ENCODE measurements at regions not wholly inside any gene's neighbourhood (a gene's known extent, or its start where the extent isn't known, plus 50 kb on each side); places are given as distances from the start of the nearest gene placed in this dataset.

GRCh38 chr18:45303026-45303425, 312.2 kb upstream of the SLC14A2 start:
- Histone ChIP-seq H3K4me1 (ENCODE audit: control insufficient read depth in 2 of 2, insufficient read depth in 2 of 2, low read length in 2 of 2) (no peaks in the 10 kb centered on the region), H3K27me3 (replicated peaks in 1 of 4; ENCODE audit: control extremely low read depth in 1 of 4, control insufficient read depth in 3 of 4, insufficient read depth in 4 of 4, low read length in 3 of 4) (no peaks in the 10 kb centered on the region), H2AFZ (ENCODE audit: insufficient read depth, low read depth, low read length, poor library complexity, severe bottlenecking) (no peak overlapping the region), H3K27ac (ENCODE audit: low read length in 2 of 2) (no peak overlapping the region), H3K4me2 (replicated peaks; ENCODE audit: low read depth, low read length, poor library complexity, severe bottlenecking) (no peak overlapping the region), H3K4me3 (ENCODE audit: control extremely low read depth in 1 of 5, extremely low read depth in 1 of 5, insufficient read depth in 1 of 5, low read depth in 2 of 5, low read length in 4 of 5) (no peak overlapping the region), H3K36me3 (replicated peaks in 1 of 2; ENCODE audit: control extremely low read depth in 1 of 2, control insufficient read depth in 1 of 2, extremely low read depth in 1 of 2, insufficient read depth in 2 of 2, low read length in 1 of 2) (no peaks in the 10 kb centered on the region), H3K9ac (ENCODE audit: low read length) (no peak overlapping the region), H4K20me1 (ENCODE audit: control insufficient read depth, insufficient read depth, low read length, poor library complexity, severe bottlenecking) (no peaks in the 10 kb centered on the region), H3K9me3 (ENCODE audit: control extremely low read depth in 1 of 3, control insufficient read depth in 2 of 3, insufficient read depth in 1 of 3, low read length in 2 of 3) (no peaks in the 10 kb centered on the region), H3K79me2 (ENCODE audit: control insufficient read depth, insufficient read depth, low read length) (no peaks in the 10 kb centered on the region)
- H3K27ac Mint-ChIP-seq, result no peak overlapping the region
- no peaks in the 10 kb centered on the region for H3K4me1 Mint-ChIP-seq
- TF ChIP-seq EZH2 (IDR thresholded peaks at IDR 0.05; ENCODE audit: borderline replicate concordance, insufficient read depth, low read depth, low read length, poor library complexity, severe bottlenecking) (no peak), CTCF (IDR thresholded peaks at IDR 0.05) (no peak)
- ChIA-PET CTCF (no interaction called here), POLR2A (no interaction called here)
- intact Hi-C loops (cut with micrococcal nuclease), result no loop called here
- ATAC-seq (ENCODE audit: low read depth) (no peak), DNase-seq (no peak)
- H3K9me3 Mint-ChIP-seq (ENCODE audit: insufficient read depth), result no peaks in the 10 kb centered on the region
- H3K27me3 Mint-ChIP-seq, result peaks cover 10% of the 10 kb centered on the region
- 50% methylated on average over 5 of the region's 7 CpGs for WGBS (ENCODE audit: insufficient coverage)
- H3K4me3 Mint-ChIP-seq, result no peak overlapping the region

GRCh38 chr18:45304558-45304957, 310.7 kb upstream of the SLC14A2 start:
- intact Hi-C loops (cut with micrococcal nuclease), result no loop called here
- Mint-ChIP-seq H3K9me3 (ENCODE audit: insufficient read depth) (no peaks in the 10 kb centered on the region), H3K4me1 (no peaks in the 10 kb centered on the region), H3K4me3 (no peak overlapping the region), H3K27me3 (peaks cover 12% of the 10 kb centered on the region), H3K27ac (no peak overlapping the region)
- Histone ChIP-seq H3K9ac (ENCODE audit: low read length) (no peak overlapping the region), H4K20me1 (ENCODE audit: control insufficient read depth, insufficient read depth, low read length, poor library complexity, severe bottlenecking) (no peaks in the 10 kb centered on the region), H3K9me3 (ENCODE audit: control extremely low read depth in 1 of 3, control insufficient read depth in 2 of 3, insufficient read depth in 1 of 3, low read length in 2 of 3) (no peaks in the 10 kb centered on the region), H3K27ac (ENCODE audit: low read length in 2 of 2) (no peak overlapping the region), H3K4me3 (ENCODE audit: control extremely low read depth in 1 of 5, extremely low read depth in 1 of 5, insufficient read depth in 1 of 5, low read depth in 2 of 5, low read length in 4 of 5) (no peak overlapping the region), H3K27me3 (replicated peaks in 1 of 4; ENCODE audit: control extremely low read depth in 1 of 4, control insufficient read depth in 3 of 4, insufficient read depth in 4 of 4, low read length in 3 of 4) (no peaks in the 10 kb centered on the region), H3K79me2 (ENCODE audit: control insufficient read depth, insufficient read depth, low read length) (no peaks in the 10 kb centered on the region), H3K36me3 (replicated peaks in 1 of 2; ENCODE audit: control extremely low read depth in 1 of 2, control insufficient read depth in 1 of 2, extremely low read depth in 1 of 2, insufficient read depth in 2 of 2, low read length in 1 of 2) (no peaks in the 10 kb centered on the region), H2AFZ (ENCODE audit: insufficient read depth, low read depth, low read length, poor library complexity, severe bottlenecking) (no peak overlapping the region), H3K4me2 (replicated peaks; ENCODE audit: low read depth, low read length, poor library complexity, severe bottlenecking) (no peak overlapping the region), H3K4me1 (ENCODE audit: control insufficient read depth in 2 of 2, insufficient read depth in 2 of 2, low read length in 2 of 2) (no peaks in the 10 kb centered on the region)
- ChIA-PET CTCF (no interaction called here), POLR2A (no interaction called here)
- WGBS (ENCODE audit: insufficient coverage), result 80% methylated on average over 1 of the region's 1 CpG
- no peak for TF ChIP-seq EZH2 (IDR thresholded peaks at IDR 0.05; ENCODE audit: borderline replicate concordance, insufficient read depth, low read depth, low read length, poor library complexity, severe bottlenecking)
- TF ChIP-seq CTCF (IDR thresholded peaks at IDR 0.05), result no peak
- no peak for ATAC-seq (ENCODE audit: low read depth)
- DNase-seq, result no peak
